CD8-positive, alpha-beta memory T cell (primary cell): ENCODE measurements at regions not wholly inside any gene's neighbourhood (a gene's known extent, or its start where the extent isn't known, plus 50 kb on each side); places are given as distances from the start of the nearest gene placed in this dataset.
"Not testable (repeated sequence)": the region's sequence is repeated elsewhere in the genome, so short reads cannot be mapped to it uniquely, and the experiment has no call there.

Experiments
- CTCF ChIA-PET: fragments of 350-600 bp; sonication (Branson Sonifier 250); formaldehyde crosslinking; loops from one replicate; lab custom pipeline; 2021; ENCODE audit warnings: antibody characterized with exemption; lab: Charles Lee
- POLR2A ChIA-PET: fragments of 350-600 bp; sonication (Branson Sonifier 250); formaldehyde crosslinking; loops from one replicate; lab custom pipeline; 2021; ENCODE audit warnings: antibody characterized with exemption; lab: Charles Lee
- DNase-seq, 5 donors: peaks; one replicate each; pipeline versions ENCODE4 v3.0.0 to v3.0.0-alpha.2; 2020 to 2022; ENCODE audit warnings: mixed read lengths in 1 of 5
- H3K27ac ChIP-seq: one replicate; pipeline ENCODE4 v1.7.0; 2013; ENCODE audit warnings: low read depth, mild to moderate bottlenecking, low read length, moderate library complexity
- H3K27me3 ChIP-seq: 2 replicates; pipeline ENCODE4 v1.7.0; 2013; ENCODE audit warnings: low read length, mild to moderate bottlenecking; ENCODE audit not compliant: insufficient read depth, poor library complexity, severe bottlenecking
- H3K36me3 ChIP-seq: 2 replicates; pipeline ENCODE4 v1.7.0; 2013; ENCODE audit warnings: mild to moderate bottlenecking, low read length, moderate library complexity; ENCODE audit not compliant: insufficient read depth
- H3K4me1 ChIP-seq: 2 replicates; pipeline ENCODE4 v1.7.0; 2013; ENCODE audit warnings: mild to moderate bottlenecking, low read length, moderate library complexity; ENCODE audit not compliant: insufficient read depth
- H3K4me3 ChIP-seq: 2 replicates; pipeline ENCODE4 v1.7.0; 2013; ENCODE audit warnings: mild to moderate bottlenecking, low read length
- H3K9me3 ChIP-seq: 2 replicates; pipeline ENCODE4 v1.7.0; 2013; ENCODE audit warnings: mild to moderate bottlenecking, low read length
- H3K27ac Mint-ChIP-seq, 8 donors: one replicate each; pipeline ENCODE4 v1.8.0; 2020 to 2021; ENCODE audit warnings: mixed read lengths in 8 of 8, mild to moderate bottlenecking in 6 of 8, inconsistent platforms in 3 of 8, moderate library complexity in 3 of 8
- H3K27me3 Mint-ChIP-seq, 2 donors: one replicate each; pipeline ENCODE4 v1.8.0; 2020 to 2021; ENCODE audit warnings: mixed read lengths in 2 of 2, mild to moderate bottlenecking in 1 of 2, moderate library complexity in 1 of 2
- H3K36me3 Mint-ChIP-seq, 3 donors: one replicate each; pipeline ENCODE4 v1.8.0; 2020 to 2021; ENCODE audit warnings: mixed read lengths in 3 of 3, inconsistent platforms in 1 of 3, mild to moderate bottlenecking in 1 of 3
- H3K4me1 Mint-ChIP-seq, 3 donors: one replicate each; pipeline ENCODE4 v1.8.0; 2020 to 2021; ENCODE audit warnings: mixed read lengths in 3 of 3, inconsistent platforms in 1 of 3, mild to moderate bottlenecking in 1 of 3
- H3K4me3 Mint-ChIP-seq, 7 donors: one replicate each; pipeline ENCODE4 v1.8.0; 2020 to 2021; ENCODE audit warnings: mixed read lengths in 7 of 7, mild to moderate bottlenecking in 6 of 7, moderate library complexity in 4 of 7, inconsistent platforms in 2 of 7
- H3K9me3 Mint-ChIP-seq, 5 donors: one replicate each; pipeline ENCODE4 v1.8.0; 2020 to 2022; ENCODE audit warnings: mixed read lengths in 5 of 5, mild to moderate bottlenecking in 3 of 5, moderate library complexity in 2 of 5, inconsistent platforms in 1 of 5

GRCh38 chr18:10131081-10131459 lies 217.3 kb downstream of the VAPA start:
- Histone ChIP-seq H3K27me3 (peaks cover 4% of the 10 kb centered on the region), H3K9me3 (no peaks in the 10 kb centered on the region), H3K36me3 (no peaks in the 10 kb centered on the region), H3K27ac (no peak overlapping the region), H3K4me3 (no peak overlapping the region), H3K4me1 (no peaks in the 10 kb centered on the region)
- Mint-ChIP-seq H3K27me3 (peaks cover 13 to 23% of the 10 kb centered on the region in 2 donors), H3K27ac (no peak overlapping the region), H3K4me1 (no peaks in the 10 kb centered on the region), H3K36me3 (no peaks in the 10 kb centered on the region), H3K4me3 (no peak overlapping the region), H3K9me3 (peaks cover 0 to 4% (median 0%) of the 10 kb centered on the region in 5 donors)
- ChIA-PET POLR2A (no interaction called here), CTCF (no interaction called here)
- no peak for DNase-seq

GRCh38 chr18:10131460-10132395 lies 217.9 kb downstream of the VAPA start:
- CTCF ChIA-PET, result no interaction called here
- Histone ChIP-seq H3K27ac (no peak overlapping the region), H3K9me3 (no peaks in the 10 kb centered on the region), H3K36me3 (no peaks in the 10 kb centered on the region), H3K27me3 (peaks cover 4% of the 10 kb centered on the region), H3K4me3 (no peak overlapping the region), H3K4me1 (no peaks in the 10 kb centered on the region)
- Mint-ChIP-seq H3K36me3 (no peaks in the 10 kb centered on the region), H3K4me3 (no peak overlapping the region), H3K4me1 (no peaks in the 10 kb centered on the region), H3K27ac (no peak overlapping the region), H3K27me3 (peaks cover 13 to 23% of the 10 kb centered on the region in 2 donors), H3K9me3 (peaks cover 0 to 4% (median 0%) of the 10 kb centered on the region in 5 donors)
- POLR2A ChIA-PET, result no interaction called here
- no peak for DNase-seq

GRCh38 chr18:10133516-10133915 lies 219.7 kb downstream of the VAPA start:
- H3K4me3 Mint-ChIP-seq, result no peak overlapping the region
- H3K9me3 Mint-ChIP-seq, result peaks cover 0 to 4% (median 0%) of the 10 kb centered on the region in 5 donors
- ChIA-PET CTCF (no interaction called here), POLR2A (no interaction called here)
- peaks cover 9 to 23% of the 10 kb centered on the region in 2 donors for H3K27me3 Mint-ChIP-seq
- Histone ChIP-seq H3K9me3 (no peaks in the 10 kb centered on the region), H3K36me3 (no peaks in the 10 kb centered on the region), H3K4me3 (no peak overlapping the region), H3K27me3 (peaks cover 4% of the 10 kb centered on the region), H3K27ac (no peak overlapping the region), H3K4me1 (no peaks in the 10 kb centered on the region)
- no peak for DNase-seq
- no peak overlapping the region for H3K27ac Mint-ChIP-seq
- no peaks in the 10 kb centered on the region for H3K36me3 Mint-ChIP-seq
- no peaks in the 10 kb centered on the region for H3K4me1 Mint-ChIP-seq

GRCh38 chr18:10134204-10134603 lies 220.4 kb downstream of the VAPA start:
- no peak for DNase-seq
- Histone ChIP-seq H3K27me3 (peaks cover 4% of the 10 kb centered on the region), H3K9me3 (no peaks in the 10 kb centered on the region), H3K27ac (no peak overlapping the region), H3K4me1 (no peaks in the 10 kb centered on the region), H3K36me3 (no peaks in the 10 kb centered on the region), H3K4me3 (no peak overlapping the region)
- peaks cover 0 to 4% (median 0%) of the 10 kb centered on the region in 5 donors for H3K9me3 Mint-ChIP-seq
- no peak overlapping the region for H3K4me3 Mint-ChIP-seq
- peaks cover 9 to 23% of the 10 kb centered on the region in 2 donors for H3K27me3 Mint-ChIP-seq
- no peaks in the 10 kb centered on the region for H3K4me1 Mint-ChIP-seq
- H3K36me3 Mint-ChIP-seq, result no peaks in the 10 kb centered on the region
- POLR2A ChIA-PET, result no interaction called here
- CTCF ChIA-PET, result no interaction called here
- H3K27ac Mint-ChIP-seq, result no peak overlapping the region

- CTCF ChIA-PET, H3K27ac Mint-ChIP-seq, H3K9me3 ChIP-seq, H3K27me3 ChIP-seq, H3K36me3 ChIP-seq, DNase-seq, H3K9me3 Mint-ChIP-seq, H3K4me3 Mint-ChIP-seq, H3K4me1 ChIP-seq, H3K4me1 Mint-ChIP-seq, POLR2A ChIA-PET, H3K4me3 ChIP-seq, H3K36me3 Mint-ChIP-seq, H3K27ac ChIP-seq: not testable (repeated sequence)
- H3K27me3 Mint-ChIP-seq, result peaks cover 9 to 23% of the 10 kb centered on the region in 2 donors
Measured at GRCh38 chr18:10134749-10135148, 220.9 kb downstream of the VAPA start.

- peaks cover 0 to under 1% (median 0%) of the 10 kb centered on the region in 3 donors for H3K4me1 Mint-ChIP-seq
Measured at GRCh38 chr18:10135302-10135926, 221.6 kb downstream of the VAPA start.

GRCh38 chr18:10138719-10139118 lies 224.9 kb downstream of the VAPA start:
- no peaks in the 10 kb centered on the region for H3K9me3 Mint-ChIP-seq
- ChIA-PET CTCF (no interaction called here), POLR2A (no interaction called here)
- Histone ChIP-seq H3K4me1 (no peaks in the 10 kb centered on the region), H3K36me3 (no peaks in the 10 kb centered on the region), H3K27me3 (no peaks in the 10 kb centered on the region), H3K4me3 (no peak overlapping the region), H3K9me3 (no peaks in the 10 kb centered on the region), H3K27ac (no peak overlapping the region)
- no peak overlapping the region for H3K27ac Mint-ChIP-seq
- no peaks in the 10 kb centered on the region for H3K36me3 Mint-ChIP-seq
- H3K27me3 Mint-ChIP-seq, result peaks cover 3 to 9% of the 10 kb centered on the region in 2 donors
- no peak for DNase-seq
- H3K4me1 Mint-ChIP-seq, result peaks cover 0 to 6% (median 0%) of the 10 kb centered on the region in 3 donors
- H3K4me3 Mint-ChIP-seq, result no peak overlapping the region

More at GRCh38 chr18:10135302-10135926, 221.6 kb downstream of the VAPA start:
- H3K27me3 ChIP-seq, result peaks cover 4% of the 10 kb centered on the region
- no peak overlapping the region for H3K4me3 Mint-ChIP-seq
- DNase-seq, result no peak
- H3K36me3 Mint-ChIP-seq, result no peaks in the 10 kb centered on the region
- POLR2A ChIA-PET, result no interaction called here
- CTCF ChIA-PET, result no interaction called here
- H3K4me3 ChIP-seq, result no peak overlapping the region
- no peak overlapping the region for H3K27ac ChIP-seq
- no peaks in the 10 kb centered on the region for H3K9me3 ChIP-seq
- H3K36me3 ChIP-seq, result no peaks in the 10 kb centered on the region
- H3K27me3 Mint-ChIP-seq, result peaks cover 12 to 20% of the 10 kb centered on the region in 2 donors
- H3K4me1 ChIP-seq, result no peaks in the 10 kb centered on the region
- peaks cover 0 to 4% (median 0%) of the 10 kb centered on the region in 5 donors for H3K9me3 Mint-ChIP-seq
- H3K27ac Mint-ChIP-seq, result no peak overlapping the region

GRCh38 chr18:10139783-10140410 lies 226.1 kb downstream of the VAPA start:
- Histone ChIP-seq H3K4me1 (no peaks in the 10 kb centered on the region), H3K27me3 (no peaks in the 10 kb centered on the region), H3K9me3 (no peaks in the 10 kb centered on the region), H3K36me3 (no peaks in the 10 kb centered on the region), H3K27ac (no peak overlapping the region), H3K4me3 (no peak overlapping the region)
- CTCF ChIA-PET, result no interaction called here
- no peaks in the 10 kb centered on the region for H3K36me3 Mint-ChIP-seq
- POLR2A ChIA-PET, result no interaction called here
- no peak for DNase-seq
- H3K27ac Mint-ChIP-seq, result no peak overlapping the region
- H3K4me3 Mint-ChIP-seq, result no peak overlapping the region
- H3K9me3 Mint-ChIP-seq, result no peaks in the 10 kb centered on the region
- peaks cover 0 to 5% of the 10 kb centered on the region in 2 donors for H3K27me3 Mint-ChIP-seq
- H3K4me1 Mint-ChIP-seq, result peaks cover 0 to 6% (median 0%) of the 10 kb centered on the region in 3 donors
